Gastroesophageal sphincter (tissue), 4 donors: ENCODE measurements at regions not wholly inside any gene's neighbourhood (a gene's known extent, or its start where the extent isn't known, plus 50 kb on each side); places are given as distances from the start of the nearest gene placed in this dataset.

ENCODE experiments used
- ATAC-seq: fragments of 150-250 bp; one replicate; pipeline ENCODE4 v1.9.1; 2016; ENCODE audit warnings: mild to moderate bottlenecking, moderate library complexity
- H3K27ac ChIP-seq, 4 donors: fragments of 200-600 bp; sonication (generic) in 3 of 4; 1 replicate in 3 of 4; 2 replicates in 1 of 4; pipeline ENCODE4 v1.5.1; 2016 to 2019
- H3K27me3 ChIP-seq: fragments of 200-600 bp; sonication (generic); one replicate; pipeline ENCODE4 v1.5.1; 2019
- H3K36me3 ChIP-seq, 2 donors: fragments of 200-600 bp; sonication (generic); one replicate each; pipeline ENCODE4 v1.5.1; 2019; ENCODE audit warnings: control low read depth in 1 of 2
- H3K4me1 ChIP-seq, 3 donors: fragments of 200-600 bp; sonication (generic); 1 replicate in 2 of 3; 2 replicates in 1 of 3; pipeline ENCODE4 v1.5.1; 2016 to 2019; ENCODE audit warnings: control low read depth in 2 of 3
- H3K4me3 ChIP-seq, 2 donors: fragments of 200-600 bp; sonication (generic); one replicate each; pipeline ENCODE4 v1.5.1; 2019; ENCODE audit warnings: mild to moderate bottlenecking in 1 of 2, moderate library complexity in 1 of 2
- H3K9me3 ChIP-seq, 3 donors: fragments of 200-600 bp; sonication (generic); one replicate each; pipeline ENCODE4 v1.5.1; 2017 to 2019; ENCODE audit warnings: control low read depth in 2 of 3
- CTCF ChIP-seq, 4 experiments: fragments of 200-600 bp in 2 of 4; fragments of 450-650 bp in 2 of 4; sonication (generic) in 1 of 4; IDR thresholded peaks; one replicate each; pipeline ENCODE4 v1.5.1; 2017 to 2019; ENCODE audit warnings: antibody characterized with exemption in 4 of 4, mild to moderate bottlenecking in 2 of 4, moderate library complexity in 2 of 4
- EP300 ChIP-seq: sonication (generic); formaldehyde crosslinking; IDR thresholded peaks from one replicate; pipeline ENCODE4 v1.6.1; 2017; ENCODE audit warnings: antibody characterized with exemption, mild to moderate bottlenecking
- POLR2A ChIP-seq, 2 donors: fragments of 450-650 bp; IDR thresholded peaks; one replicate each; pipeline ENCODE4 v1.6.1; 2017; ENCODE audit warnings: antibody characterized with exemption in 2 of 2, mild to moderate bottlenecking in 2 of 2, moderate library complexity in 1 of 2
- POLR2AphosphoS5 ChIP-seq: sonication (generic); formaldehyde crosslinking; IDR thresholded peaks from one replicate; pipeline ENCODE4 v1.6.1; 2017; ENCODE audit warnings: antibody characterized with exemption
- WGBS, 2 donors: methylation state at CpG; one replicate each; pipeline ENCODE4 v1.1.5; 2018; ENCODE audit warnings: low coverage in 1 of 2; 5-methylcytosine and 5-hydroxymethylcytosine counted together

- Histone ChIP-seq H3K36me3 (no peaks in the 10 kb centered on the region), H3K27ac (no peak overlapping the region), H3K4me1 (peaks cover 6 to 41% (median 14%) of the 10 kb centered on the region in 3 donors), H3K4me3 (no peak overlapping the region), H3K27me3 (no peaks in the 10 kb centered on the region), H3K9me3 (no peaks in the 10 kb centered on the region)
- WGBS, 2 donors = 56 to 62% methylated on average over 4 of the region's 4 CpGs
- ATAC-seq = no peak
- TF ChIP-seq POLR2A (IDR thresholded peaks at IDR 0.05) (no peak), POLR2AphosphoS5 (no peak), CTCF (IDR thresholded peaks at IDR 0.05) (no peak), EP300 (no peak)
These were observed 86.4 kb upstream of the C1orf21 start for GRCh38 chr1:184300446-184300845.

- no peak overlapping the region for H3K27ac ChIP-seq
- ATAC-seq = no peak
- no peaks in the 10 kb centered on the region for H3K9me3 ChIP-seq
- no peaks in the 10 kb centered on the region for H3K36me3 ChIP-seq
- H3K4me3 ChIP-seq = no peak overlapping the region
- TF ChIP-seq POLR2AphosphoS5 = no peak
- no peak for TF ChIP-seq EP300
- TF ChIP-seq CTCF (IDR thresholded peaks at IDR 0.05) = no peak
- no peak for TF ChIP-seq POLR2A (IDR thresholded peaks at IDR 0.05)
- WGBS, 2 donors = 82 to 95% methylated on average over 1 of the region's 1 CpG
- H3K4me1 ChIP-seq = peaks cover 4 to 33% (median 14%) of the 10 kb centered on the region in 3 donors
- H3K27me3 ChIP-seq = no peaks in the 10 kb centered on the region
These were observed 85.6 kb upstream of the C1orf21 start for GRCh38 chr1:184301227-184301626.

- H3K27ac ChIP-seq = no peak overlapping the region
- ATAC-seq = no peak
- H3K4me1 ChIP-seq = peaks cover 0 to 22% (median 11%) of the 10 kb centered on the region in 3 donors
- WGBS, 2 donors = 89 to 94% methylated on average over 3 of the region's 3 CpGs
- no peaks in the 10 kb centered on the region for H3K36me3 ChIP-seq
- H3K9me3 ChIP-seq = no peaks in the 10 kb centered on the region
- no peak overlapping the region for H3K4me3 ChIP-seq
- H3K27me3 ChIP-seq = no peaks in the 10 kb centered on the region
- TF ChIP-seq POLR2AphosphoS5 (no peak), EP300 (no peak), POLR2A (IDR thresholded peaks at IDR 0.05) (no peak), CTCF (IDR thresholded peaks at IDR 0.05) (no peak)
These were observed 84.5 kb upstream of the C1orf21 start for GRCh38 chr1:184302346-184302745.

DNA sequence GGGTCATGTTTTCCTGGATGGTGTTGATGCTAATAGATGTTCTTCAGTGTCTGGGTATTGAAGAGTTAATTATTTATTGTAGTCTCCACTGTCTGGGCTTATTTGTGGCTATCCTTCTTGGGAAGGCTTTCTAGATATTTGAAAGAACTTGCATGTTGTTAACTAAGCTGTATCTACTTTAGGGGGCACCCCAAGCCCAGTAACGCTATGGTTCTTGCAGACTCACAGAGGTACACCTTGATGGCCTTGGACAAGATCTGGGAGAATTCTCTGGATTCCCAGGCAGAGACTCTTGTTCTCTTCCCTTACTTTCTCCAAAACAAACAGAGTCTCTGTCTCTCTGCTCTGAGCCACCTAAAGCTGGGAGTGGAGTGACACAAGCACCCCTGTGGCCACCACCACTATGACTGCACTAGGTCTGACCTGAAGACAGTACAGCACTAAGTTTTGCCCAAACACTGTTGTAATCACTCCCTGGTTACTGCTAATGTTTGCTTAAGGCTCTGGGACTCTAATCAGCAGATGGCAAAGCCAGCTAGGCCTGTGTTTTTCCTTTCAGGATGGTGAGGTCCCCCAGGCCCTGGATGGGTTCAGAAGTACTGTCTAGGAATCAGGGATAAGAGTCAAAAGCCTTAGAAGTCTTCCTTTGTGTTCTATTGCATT lies 76.5 kb upstream of the C1orf21 start:
- Histone ChIP-seq H3K27ac (no peak overlapping the region), H3K9me3 (no peaks in the 10 kb centered on the region), H3K36me3 (no peaks in the 10 kb centered on the region), H3K4me3 (no peak overlapping the region), H3K27me3 (no peaks in the 10 kb centered on the region), H3K4me1 (no peaks in the 10 kb centered on the region)
- no peak for ATAC-seq
- 100% methylated on average over 1 of the region's 1 CpG; no CpG with 5 or more reads in 1 of the 2 donors for WGBS, 2 donors
- TF ChIP-seq CTCF (IDR thresholded peaks at IDR 0.05) (peak in 1 of 4 experiments; percentile 15), EP300 (no peak)

DNA sequence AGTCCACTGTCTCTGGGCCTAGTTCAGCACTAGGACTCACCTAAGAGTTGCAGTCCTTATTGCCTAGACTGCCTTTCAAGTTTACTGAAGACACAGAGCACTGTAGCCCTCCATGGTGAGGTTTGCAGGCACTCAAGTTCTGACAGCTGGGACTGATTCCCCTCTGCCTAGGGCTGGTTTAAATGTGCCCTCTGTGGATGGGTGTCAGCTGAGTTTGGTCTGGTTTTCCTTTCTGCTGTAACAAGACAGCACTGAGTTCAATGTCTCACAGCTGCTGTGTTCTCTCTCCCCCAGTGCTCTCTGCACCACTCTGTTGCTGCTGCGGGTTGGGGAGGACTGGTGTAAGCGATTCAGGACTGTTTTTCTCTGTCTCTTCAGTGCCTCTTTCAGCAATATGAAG lies 75.2 kb upstream of the C1orf21 start:
- H3K27ac ChIP-seq = no peak overlapping the region
- TF ChIP-seq EP300 = no peak
- no peak for TF ChIP-seq POLR2AphosphoS5
- TF ChIP-seq CTCF (IDR thresholded peaks at IDR 0.05) = no peak
- no peak for TF ChIP-seq POLR2A (IDR thresholded peaks at IDR 0.05)
- H3K4me3 ChIP-seq = no peak overlapping the region
- H3K4me1 ChIP-seq = no peaks in the 10 kb centered on the region
- WGBS, 2 donors = 92 to 95% methylated on average over 2 of the region's 2 CpGs
- no peaks in the 10 kb centered on the region for H3K9me3 ChIP-seq
- no peaks in the 10 kb centered on the region for H3K36me3 ChIP-seq
- no peak for ATAC-seq
- H3K27me3 ChIP-seq = no peaks in the 10 kb centered on the region
